ENCODE measurements at regions not wholly inside any gene's neighbourhood (a gene's known extent, or its start where the extent isn't known, plus 50 kb on each side); places are given as distances from the start of the nearest gene placed in this dataset.

DNA sequence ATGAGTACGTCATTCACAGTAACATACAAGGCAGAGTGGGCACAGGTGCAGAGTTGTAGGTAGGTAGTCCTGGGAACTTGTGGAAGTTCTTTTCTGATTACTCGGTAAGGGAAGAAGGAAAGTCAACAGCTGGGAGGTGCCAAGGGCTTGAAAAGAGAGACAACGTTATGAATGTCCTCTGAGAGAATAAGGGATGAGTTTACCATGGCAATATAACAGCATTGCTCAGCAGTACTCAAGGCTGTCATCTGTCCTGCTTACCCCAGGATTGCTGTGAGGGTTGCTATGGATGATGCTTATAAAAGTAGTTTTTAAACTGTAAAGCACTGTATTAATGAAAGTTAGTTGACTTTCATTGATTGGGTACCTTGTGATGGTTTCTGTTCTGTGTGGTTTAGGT, 369.1 kb upstream of the SGCD start:
- no peak for DNase-seq (ENCODE audit: low read depth)
- TF ChIP-seq, protein P1, sequence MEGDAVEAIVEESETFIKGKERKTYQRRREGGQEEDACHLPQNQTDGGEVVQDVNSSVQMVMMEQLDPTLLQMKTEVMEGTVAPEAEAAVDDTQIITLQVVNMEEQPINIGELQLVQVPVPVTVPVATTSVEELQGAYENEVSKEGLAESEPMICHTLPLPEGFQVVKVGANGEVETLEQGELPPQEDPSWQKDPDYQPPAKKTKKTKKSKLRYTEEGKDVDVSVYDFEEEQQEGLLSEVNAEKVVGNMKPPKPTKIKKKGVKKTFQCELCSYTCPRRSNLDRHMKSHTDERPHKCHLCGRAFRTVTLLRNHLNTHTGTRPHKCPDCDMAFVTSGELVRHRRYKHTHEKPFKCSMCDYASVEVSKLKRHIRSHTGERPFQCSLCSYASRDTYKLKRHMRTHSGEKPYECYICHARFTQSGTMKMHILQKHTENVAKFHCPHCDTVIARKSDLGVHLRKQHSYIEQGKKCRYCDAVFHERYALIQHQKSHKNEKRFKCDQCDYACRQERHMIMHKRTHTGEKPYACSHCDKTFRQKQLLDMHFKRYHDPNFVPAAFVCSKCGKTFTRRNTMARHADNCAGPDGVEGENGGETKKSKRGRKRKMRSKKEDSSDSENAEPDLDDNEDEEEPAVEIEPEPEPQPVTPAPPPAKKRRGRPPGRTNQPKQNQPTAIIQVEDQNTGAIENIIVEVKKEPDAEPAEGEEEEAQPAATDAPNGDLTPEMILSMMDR (conservative IDR thresholded peaks at IDR 0.05; ENCODE audit: low read depth, low read length): no peak
- no peak overlapping the region for H3K4me3 ChIP-seq (ENCODE audit: low read length)

- TF ChIP-seq, protein P1 (conservative IDR thresholded peaks at IDR 0.05; ENCODE audit: low read depth, low read length): no peak
- DNase-seq (ENCODE audit: low read depth): no peak
- no peak overlapping the region for H3K4me3 ChIP-seq (ENCODE audit: low read length)
Measured at GRCh38 chr5:155959082-155959481, 367.9 kb upstream of the SGCD start.

DNA sequence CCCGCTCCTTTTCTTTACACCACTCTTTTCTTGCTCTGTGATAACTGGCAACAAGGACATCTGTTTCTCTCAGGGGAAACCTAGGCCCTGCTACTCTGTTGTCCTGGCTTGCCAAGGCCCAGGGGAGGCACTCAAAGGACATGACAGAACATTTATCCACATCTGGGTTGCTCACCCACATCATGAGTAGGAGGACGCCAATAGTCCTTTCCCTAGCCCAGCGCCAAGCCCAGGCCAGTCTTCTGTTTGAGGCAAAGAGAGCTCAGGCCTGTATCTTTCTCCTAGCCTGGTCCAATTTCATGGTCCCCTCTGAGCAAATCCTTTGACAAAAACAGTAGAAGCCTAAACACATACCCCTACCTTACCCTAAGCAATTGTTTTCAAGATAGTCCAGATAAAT, 366.8 kb upstream of the SGCD start:
- TF ChIP-seq, protein P1 (conservative IDR thresholded peaks at IDR 0.05; ENCODE audit: low read depth, low read length): no peak
- DNase-seq (ENCODE audit: low read depth): no peak
- no peak overlapping the region for H3K4me3 ChIP-seq (ENCODE audit: low read length)

GRCh38 chr5:155969537-155969936, 357.4 kb upstream of the SGCD start:
- no peak overlapping the region for H3K4me3 ChIP-seq (ENCODE audit: low read length)
- DNase-seq (ENCODE audit: low read depth): no peak
- TF ChIP-seq, protein P1 (conservative IDR thresholded peaks at IDR 0.05; ENCODE audit: low read depth, low read length): no peak

GRCh38 chr5:155974369-155974768, 352.6 kb upstream of the SGCD start:
- TF ChIP-seq, protein P1 (conservative IDR thresholded peaks at IDR 0.05; ENCODE audit: low read depth, low read length): no peak
- no peak for DNase-seq (ENCODE audit: low read depth)
- no peak overlapping the region for H3K4me3 ChIP-seq (ENCODE audit: low read length)

GRCh38 chr5:155978850-155979249, 348.1 kb upstream of the SGCD start:
- DNase-seq (ENCODE audit: low read depth): no peak
- H3K4me3 ChIP-seq (ENCODE audit: low read length): no peak overlapping the region
- TF ChIP-seq, protein P1 (conservative IDR thresholded peaks at IDR 0.05; ENCODE audit: low read depth, low read length): no peak

DNA sequence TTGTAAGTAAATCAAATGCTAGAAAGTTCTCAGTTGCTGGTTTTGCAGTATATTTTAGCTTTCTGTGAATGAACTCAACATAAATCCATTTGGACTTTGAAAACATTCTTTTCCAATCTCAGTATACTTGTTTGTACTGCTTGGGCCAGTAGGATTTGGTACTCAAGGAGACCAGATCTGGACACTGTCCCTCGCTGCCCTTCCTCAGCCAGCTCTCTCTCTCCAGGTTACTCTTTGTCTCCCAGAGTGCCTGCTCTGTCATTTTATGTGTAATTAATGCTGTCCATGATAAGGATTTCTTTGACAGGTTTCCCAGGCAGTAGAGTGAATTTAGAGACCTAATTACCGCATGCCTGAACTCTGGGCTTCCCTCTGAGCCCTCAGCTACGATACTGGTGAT, 344.6 kb upstream of the SGCD start:
- no peak overlapping the region for H3K4me3 ChIP-seq (ENCODE audit: low read length)
- no peak for DNase-seq (ENCODE audit: low read depth)
- TF ChIP-seq, protein P1 (conservative IDR thresholded peaks at IDR 0.05; ENCODE audit: low read depth, low read length): no peak

Measured in retinal pigment epithelial cell (primary cell).